A204.1 (cell line): ENCODE measurements at regions not wholly inside any gene's neighbourhood (a gene's known extent, or its start where the extent isn't known, plus 50 kb on each side); places are given as distances from the start of the nearest gene placed in this dataset.

Source experiments
- FAIRE-seq: peaks from 2 replicates; lab custom pipeline; 2012; peaks lifted over from hg19 to GRCh38; lab: Jason Lieb, UNC

DNA sequence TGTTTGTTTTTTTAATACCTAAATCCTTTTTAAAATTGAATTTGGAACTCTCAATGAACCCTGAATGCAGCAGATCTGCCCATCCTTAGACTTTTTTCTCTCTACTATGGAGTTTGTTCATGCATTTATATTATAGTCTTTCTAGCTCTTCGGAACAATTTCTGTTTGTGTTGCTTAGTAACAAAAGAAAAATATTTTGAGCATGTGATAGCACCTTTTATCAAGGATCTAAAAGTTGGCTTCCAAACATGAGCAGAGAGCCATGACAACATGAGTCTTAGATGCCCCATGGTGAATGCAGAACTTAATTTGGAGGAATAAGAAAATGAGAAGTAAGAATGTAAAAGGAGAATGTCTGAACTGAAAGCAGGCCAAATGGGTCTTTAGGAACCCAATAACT is 133.7 kb downstream of the EDN1 start:
- no peak for FAIRE-seq

DNA sequence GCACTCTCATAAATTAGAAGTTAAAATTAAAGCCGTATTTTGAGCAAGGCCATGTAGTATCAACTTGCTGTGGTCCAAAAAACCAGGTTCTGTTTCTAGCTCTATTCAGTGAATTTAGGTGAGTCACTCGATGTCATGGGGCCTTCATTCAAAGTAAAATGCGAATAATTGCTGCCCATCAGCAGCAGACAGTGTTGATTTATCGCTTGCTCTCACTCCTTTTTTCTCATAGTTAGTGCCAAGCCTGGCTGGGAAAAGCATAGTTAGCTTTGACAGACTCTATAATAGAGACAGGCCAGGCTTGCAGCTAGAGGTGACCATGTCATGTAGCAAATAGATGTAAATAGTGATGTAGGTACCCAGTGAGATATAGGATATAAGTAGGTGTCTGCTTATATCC is 136.0 kb downstream of the EDN1 start:
- FAIRE-seq = no peak

DNA sequence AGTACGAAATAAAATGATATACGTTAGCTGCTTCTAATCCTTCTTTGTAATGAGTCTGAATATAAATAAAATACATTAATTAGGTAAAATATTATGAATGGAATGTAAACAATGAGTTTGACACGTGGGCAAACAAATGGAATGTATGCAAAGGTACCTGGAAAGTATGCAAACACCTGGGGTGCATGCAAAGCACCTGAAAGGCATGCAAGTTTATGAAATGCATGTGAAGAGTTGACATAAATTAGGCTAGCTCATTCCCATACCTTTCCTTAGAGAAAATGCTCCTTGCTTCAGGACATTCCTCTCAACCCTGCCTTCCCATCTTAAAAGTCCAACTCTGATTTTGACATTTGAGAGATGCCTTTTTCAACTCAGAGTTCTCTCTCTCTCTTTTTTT is 140.9 kb downstream of the EDN1 start:
- FAIRE-seq = no peak

DNA sequence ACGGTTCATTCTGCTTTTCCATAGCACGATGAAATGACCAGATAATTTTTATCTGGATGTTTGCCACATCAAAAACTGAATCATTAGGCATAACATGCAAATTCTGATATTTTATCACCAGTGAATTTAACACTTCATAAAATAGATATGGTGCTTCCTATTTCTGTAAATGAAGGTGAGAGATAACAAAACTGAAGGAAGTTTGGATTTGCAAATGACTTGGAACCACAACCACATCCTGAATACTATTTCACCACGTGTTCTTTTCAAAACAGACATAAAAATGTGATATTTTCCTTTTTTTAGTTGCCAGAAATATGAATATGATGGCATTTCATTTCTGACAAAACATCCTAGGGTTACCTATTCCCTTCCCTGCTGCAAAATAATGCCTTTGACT is 146.1 kb downstream of the EDN1 start:
- no peak for FAIRE-seq

DNA sequence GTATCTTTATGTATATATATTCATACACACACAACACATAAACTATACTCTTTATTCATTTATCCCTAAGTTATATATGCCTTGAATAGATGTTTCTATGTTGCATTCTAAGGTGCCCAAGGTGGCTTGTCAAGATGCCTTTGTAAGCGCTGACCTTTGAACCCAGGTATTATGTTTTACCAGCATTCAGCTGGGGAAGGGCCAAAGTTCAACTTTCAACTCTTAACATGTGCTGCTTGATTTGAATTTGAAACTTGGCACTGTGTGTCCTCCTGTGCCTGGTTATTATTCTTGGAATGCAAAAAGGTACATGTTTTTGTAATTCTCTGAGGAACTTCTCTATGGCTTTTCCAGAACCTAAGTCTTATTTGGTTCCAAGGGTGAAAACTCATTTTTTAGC is 146.5 kb downstream of the EDN1 start:
- FAIRE-seq = no peak

DNA sequence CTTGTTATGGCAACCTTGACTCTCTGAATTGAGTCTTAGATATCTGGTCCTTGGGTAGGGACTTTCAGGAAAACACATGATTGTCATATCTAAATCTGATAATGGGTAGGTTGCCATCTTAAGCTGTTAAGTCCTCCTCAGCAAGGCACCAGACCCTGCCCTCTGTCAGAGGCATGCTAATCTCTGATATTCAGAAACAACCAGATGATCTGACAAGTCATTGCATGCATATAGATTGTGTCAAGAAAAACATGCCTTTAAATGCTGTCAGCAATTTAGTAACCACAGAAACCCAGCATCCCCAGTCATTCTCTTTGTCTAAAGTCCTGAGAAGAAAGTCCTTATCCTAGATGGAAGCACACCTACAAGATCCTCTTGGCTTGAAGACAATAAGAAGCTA is 149.1 kb downstream of the EDN1 start:
- no peak for FAIRE-seq

DNA sequence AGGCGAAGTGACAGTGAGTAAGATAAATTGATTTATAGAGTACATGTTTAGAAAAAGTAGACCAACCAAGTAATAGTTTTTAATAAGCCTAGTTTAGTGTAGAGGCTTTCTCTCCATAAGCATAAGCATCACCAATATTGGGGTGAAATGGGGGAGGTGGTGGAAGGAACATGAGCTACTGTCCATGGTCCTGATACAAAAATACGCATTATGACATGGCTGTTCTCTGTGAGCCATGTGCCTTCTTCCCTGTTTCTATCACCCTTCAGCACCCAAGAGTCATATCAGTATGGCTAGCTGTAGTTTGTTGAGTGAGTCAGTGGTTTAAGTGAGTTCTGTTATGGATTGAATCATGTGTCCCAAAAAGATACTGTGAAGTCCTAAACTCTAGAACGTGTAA is 150.8 kb downstream of the EDN1 start:
- no peak for FAIRE-seq

DNA sequence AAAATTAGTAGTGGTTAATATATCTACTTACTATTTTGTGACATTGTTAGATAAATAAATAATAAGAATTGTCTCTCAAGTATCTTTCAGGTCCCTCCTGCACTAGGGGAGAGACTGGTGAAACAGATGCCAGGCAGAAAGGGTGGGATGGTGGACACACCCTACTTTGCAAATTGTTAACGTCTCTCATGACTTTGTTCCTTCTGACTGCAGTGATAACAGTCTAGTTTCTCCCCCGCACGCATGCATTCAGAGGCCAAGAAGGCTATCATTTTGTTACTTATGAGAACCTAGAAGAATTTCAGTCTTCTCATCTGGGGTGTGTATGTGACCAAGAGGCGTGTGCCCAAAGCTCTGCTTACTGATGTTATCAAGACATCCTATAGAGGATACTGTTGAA is 152.3 kb downstream of the EDN1 start:
- no peak for FAIRE-seq

DNA sequence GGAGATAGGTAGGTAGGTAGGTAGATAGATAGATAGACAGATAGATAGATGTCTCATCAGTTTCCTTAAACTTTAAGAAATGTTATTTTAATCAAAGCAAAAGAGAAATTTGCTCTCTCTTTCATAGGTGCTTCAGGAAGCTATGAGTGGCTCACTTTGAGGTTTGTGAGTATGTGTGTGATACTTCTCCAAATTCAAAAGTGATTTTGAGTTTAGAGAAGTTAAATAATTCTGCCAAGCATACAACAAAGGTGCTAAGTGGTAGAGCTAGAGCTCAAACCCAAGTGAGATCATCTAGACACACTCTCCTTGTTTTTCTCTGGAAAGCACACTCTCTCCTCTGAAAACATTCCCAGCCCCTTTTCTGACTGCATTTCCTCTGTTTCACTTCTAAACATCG is 156.2 kb downstream of the EDN1 start:
- FAIRE-seq = no peak

DNA sequence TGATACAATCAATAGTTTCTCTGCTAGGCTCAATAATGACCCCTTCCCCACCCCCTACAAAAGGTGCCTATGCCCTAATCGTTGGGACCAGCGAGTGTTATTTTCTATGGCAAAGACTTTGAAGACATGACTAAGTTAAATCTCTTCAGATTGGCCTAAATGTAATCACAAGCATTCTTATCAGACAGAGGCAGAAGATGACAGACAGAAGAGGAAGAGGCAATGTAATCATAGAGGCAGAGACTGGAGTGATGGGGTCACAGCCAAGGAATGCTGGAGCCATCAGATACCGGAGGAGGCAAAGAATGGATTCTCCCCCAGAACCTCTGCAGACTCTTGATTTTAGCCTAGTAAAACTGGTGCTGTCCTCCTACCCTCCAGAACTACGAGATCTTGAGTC is 159.3 kb downstream of the EDN1 start:
- FAIRE-seq = no peak

DNA sequence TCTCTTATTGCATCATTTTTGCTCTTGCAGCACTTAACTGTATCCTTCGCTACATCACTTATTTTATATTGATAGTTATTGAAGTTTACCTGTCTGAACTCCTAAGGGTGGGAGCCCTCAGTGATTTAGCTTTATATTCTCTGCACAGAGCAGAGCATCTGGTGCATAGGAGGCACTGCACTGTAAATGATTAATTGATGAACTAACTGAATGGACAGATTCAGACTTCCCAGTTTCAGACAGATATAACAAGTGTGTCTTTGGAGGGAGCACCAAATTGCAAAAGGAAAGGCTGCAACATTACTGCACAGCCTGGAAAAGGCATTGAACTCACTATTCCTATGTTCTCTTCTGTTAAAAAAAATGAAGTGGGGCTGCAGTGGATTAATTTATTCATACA is 160.3 kb downstream of the EDN1 start:
- FAIRE-seq = no peak

DNA sequence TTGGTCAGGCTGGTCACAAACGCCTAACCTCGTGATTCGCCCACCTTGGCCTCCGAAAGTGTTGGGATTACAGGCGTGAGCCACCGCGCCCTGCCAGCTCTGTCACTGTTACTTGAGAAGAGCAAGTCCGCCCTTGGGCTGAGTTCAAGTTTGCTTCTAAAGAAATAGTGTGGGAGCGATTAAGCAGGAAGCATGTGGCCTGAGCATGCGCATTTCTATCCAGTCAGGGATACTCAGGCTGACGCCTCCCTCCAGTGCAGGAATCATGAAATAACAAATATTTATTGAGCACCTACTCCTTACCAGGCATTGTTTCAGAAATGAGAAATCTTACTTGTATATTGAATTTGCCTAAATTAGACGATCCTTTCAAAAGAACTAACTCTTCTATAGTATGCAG is 166.2 kb downstream of the EDN1 start:
- FAIRE-seq = no peak

DNA sequence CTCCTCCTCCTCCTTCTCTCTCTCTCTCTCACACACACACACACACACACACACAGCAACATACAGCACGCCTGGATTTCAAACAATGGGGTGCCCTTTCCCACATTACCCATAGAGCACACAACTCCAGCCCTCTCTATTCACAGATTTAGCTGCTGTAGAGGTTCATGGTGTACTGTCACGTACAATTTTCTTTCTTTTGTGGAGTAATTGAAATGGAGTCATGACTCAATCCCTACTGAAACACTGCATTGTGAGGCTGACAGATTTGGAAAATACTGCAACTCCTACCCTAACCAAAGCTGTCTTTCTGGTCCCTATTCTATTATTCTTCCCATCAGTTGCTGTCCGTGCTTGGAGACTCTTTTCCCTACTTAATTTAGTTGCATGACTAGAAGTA is 166.9 kb downstream of the EDN1 start:
- FAIRE-seq = no peak

DNA sequence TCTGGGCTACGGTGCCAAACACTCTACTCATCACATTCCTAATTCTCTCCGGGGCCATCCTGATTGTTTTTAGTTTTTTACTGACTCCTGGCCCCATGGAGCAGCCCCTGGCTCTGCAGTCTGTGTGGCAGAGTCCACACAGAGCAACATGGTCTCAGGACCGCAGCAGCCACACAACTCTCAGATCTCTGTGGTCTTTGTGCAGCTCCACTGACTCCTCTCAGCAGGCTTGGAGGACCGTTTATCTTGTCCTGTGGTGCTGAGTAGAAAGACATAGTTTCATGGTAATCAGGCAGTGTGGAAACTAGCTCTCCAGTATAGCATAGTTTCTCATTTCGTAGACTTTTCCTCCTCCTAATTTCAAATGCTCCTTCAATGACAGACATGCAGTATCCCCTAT is 168.4 kb downstream of the EDN1 start:
- FAIRE-seq = no peak

DNA sequence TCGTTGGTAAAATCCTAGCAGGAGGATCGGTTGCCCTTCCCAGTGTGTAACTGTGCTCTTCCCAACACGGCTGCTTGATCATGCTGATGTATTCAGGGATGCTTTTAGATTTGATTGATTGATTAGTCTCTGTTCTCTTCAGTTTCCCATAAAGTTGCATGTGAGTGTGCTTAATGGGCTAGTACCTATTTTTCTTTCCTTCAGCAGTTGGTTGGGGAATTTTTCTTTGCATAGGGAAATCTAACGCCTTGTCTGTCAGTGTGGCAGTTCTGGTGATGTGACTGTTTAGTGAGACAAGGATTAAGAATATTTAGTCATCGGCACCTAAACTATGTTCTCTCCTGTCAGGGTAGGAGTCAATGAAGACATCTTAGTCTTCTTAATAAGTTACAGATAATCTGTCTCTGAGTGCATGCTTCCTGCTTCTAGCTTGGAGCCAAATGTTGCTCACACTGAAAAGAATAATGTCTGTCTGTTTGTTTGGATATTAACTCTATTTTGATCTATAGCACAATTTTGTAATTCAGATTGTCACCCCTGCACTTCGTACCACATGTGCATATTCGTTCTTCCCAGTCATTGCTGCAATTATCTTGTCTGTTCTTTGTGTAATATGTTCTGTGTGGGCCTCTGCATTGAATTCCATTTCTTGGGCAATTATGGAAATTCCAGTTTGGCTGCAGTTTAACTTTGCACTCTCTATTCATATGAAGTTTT is 169.9 kb downstream of the EDN1 start:
- no peak for FAIRE-seq

DNA sequence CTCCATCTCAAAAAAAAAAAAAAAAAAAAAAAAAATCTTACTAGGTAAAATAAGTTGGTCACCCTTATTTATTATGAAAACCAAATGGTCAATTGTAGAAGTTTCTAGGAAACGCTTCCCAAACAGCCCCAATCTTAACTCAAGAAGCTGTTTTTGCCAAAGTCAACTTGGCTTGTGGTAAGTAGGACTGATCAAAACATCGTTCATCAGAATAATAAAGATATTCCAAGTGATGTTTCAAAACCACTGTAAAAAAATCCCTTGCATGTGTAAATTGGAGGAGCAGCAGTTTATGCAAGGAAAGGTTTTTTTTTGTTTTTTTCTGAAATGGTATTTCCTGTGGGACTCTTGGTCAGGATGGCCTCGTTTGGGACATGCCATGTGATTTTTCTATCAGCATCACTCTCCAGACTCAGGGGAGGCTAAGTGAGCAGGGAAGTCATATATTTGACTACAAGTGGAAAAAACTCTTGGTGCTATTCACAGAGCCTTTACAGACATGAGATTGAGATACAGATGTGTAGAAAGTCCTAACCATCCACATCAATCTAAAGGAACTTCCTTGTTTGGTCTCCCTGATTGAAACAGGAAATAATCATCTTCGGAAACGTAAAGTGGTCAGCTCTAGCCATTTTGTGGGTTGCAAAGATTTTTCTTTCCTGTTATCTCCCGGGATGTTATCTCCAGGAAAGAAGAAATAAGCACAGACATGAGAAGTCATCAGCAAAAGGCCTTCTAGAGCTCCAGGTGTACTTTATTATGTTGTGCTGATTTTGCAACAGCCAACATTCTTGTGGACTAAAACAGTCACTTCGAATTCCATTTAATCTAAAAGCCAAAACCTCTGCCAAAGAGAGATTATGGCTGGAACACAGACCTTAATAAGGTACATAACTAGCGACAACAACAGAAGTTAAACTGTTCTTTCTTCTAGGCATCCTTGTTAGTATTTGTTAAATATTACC is 177.8 kb downstream of the EDN1 start:
- no peak for FAIRE-seq

DNA sequence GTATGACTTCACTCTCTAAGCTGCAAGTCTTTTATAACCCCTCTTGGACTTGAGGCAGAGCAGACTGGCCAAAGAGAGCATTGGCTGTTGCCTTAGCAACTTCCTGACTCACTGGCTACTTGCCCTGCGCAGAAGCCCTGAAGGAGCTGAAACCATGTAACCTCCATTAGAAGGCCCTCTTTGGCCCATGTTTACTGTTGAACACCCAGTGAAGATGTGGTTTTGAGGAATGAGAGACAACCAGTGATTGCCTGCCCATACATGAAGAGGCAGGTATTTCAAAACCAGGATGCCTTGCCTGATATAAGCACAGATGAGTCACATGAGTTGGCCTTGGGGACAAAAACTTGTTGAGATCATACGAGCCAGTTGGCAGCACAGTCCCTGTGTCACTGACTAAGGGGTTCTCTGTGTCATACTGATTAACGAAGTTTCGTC is 182.5 kb downstream of the EDN1 start:
- no peak for FAIRE-seq

DNA sequence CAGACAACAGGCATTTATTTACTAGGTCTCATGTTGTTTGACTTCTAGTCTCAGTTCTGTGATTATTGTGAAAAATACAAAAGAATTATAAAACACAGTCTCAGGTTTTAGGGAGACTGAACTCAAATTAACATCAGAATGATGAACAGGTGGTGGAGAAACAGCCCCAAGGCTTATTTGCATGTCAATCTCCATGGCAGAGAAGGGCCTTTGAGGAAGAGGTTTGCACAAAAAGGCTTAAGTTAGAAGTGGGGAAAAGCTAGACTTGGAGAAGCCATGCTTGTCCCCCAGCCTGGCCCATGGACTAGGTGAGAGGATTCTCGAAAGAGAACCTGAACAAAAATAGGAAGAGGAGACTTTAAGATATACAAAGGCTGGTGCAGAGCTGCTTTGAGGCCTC is 183.3 kb downstream of the EDN1 start:
- no peak for FAIRE-seq

DNA sequence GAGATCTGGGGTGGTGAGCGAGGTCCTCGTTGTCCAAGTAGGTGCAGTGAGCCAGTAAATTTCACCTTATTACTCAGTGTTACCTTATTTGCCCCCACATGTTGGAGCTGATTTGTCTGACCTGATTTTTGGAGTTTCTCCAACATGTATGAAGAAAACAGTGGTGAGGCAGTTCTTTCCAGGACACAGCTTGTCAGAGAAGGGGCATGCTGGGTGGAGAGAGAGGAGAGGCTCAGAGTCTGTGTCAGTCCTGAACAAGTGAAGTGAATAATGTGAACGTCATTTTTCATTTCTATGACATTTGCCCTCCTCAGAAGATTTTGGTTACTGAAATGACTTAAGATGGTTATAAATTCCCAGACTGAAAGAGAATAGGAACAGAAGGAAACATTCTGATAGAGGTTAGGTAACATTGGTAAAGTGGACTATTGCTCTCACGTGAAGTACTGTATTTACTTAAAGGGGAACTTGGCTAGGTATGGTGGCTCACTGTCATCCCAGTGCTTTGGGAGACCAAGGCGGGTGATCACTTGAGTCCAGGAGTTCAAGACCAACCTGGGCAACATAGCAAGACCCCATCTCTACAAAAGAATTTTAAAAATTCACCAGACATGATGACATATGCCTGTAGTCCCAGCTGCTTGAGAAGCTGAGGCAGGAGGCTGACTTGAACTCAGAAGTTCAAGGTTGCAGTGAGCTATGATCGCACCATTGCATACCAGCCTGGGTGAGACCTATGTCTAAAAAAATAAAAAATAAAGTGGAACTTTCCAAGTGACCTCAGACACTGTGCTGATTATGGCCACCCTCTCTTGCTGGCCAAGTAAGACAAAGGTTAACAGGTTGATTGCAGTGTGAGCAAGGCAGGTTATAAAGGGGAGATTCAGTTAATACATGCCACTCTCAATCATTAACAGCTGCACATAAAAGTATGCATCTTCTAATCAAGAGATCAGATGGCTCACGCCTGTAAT is 184.3 kb downstream of the EDN1 start:
- FAIRE-seq = no peak

DNA sequence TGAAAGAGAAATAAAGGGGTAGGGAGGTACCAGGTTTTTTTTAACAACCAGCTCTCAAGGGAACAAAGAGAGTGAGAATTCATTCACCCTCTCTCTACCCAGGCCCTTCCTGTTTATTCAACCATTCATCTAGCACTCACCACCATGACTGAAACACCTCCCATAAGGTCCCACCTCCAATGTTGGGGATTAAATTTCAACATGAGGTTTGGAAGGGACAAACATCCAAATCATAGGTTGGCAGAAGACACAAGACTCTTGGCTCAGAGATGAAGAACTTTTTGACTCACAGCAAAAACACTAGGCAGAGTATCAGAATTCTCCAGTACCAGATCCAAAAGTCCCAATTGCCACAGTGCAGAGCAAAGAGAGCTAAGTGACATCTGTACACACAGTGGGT is 186.3 kb downstream of the EDN1 start:
- no peak for FAIRE-seq

DNA sequence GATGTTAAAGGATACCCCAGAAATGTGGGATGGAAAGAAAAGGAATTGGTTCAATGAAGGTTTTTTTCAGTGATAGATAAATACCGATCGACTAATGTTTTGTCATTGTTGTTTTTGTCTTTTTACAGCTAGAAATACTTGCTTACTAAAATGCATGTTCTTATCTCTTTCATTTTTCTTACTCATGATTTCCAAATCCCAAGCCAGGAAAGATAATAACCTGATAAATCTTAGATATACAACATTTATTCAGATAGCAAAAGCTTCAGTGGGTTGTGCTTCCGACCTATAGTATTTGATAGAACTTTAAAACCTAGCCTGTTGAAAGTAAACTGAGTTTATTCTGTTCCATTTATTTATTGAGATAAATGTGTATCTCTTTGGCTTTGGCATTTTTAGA is 187.5 kb downstream of the EDN1 start:
- no peak for FAIRE-seq

DNA sequence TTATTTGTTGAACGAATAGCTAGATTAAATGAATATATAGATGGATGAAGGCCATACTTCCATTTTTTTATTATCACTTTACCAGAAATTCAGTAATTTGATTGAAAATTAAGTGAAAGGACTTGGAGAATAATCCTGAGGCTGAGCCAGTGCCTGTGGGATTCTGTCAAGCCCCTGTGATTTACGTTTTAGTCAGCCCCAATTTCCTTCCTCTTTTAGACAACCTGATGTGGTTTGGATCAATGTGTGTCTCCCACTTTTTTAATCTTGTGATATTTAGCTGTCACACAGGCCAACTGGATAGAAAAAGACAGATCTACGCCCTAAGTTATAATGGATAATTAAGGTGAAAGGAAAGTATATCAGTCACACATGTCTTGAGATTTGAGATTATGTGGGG is 188.8 kb downstream of the EDN1 start:
- FAIRE-seq = no peak

DNA sequence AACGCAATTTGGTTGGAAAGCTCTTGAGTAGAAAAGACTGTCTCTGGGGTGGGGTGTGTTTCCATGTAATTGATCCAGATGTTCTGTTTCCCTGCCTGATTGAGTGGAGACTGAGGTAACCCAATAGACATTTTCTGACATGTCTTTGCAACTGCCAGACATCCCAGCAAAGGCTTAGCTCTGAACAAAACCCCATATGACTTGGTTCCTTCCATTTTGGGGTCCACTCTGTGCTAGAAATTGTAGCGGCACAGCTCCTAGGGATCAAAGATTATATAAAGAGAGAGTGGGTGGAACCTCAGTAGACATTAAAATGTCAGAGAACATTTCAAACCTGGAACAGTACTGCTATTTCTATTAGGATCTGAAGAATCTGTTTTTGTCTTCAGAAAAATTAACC is 189.3 kb downstream of the EDN1 start:
- FAIRE-seq = no peak
